ENCODE measurements at regions not wholly inside any gene's neighbourhood (a gene's known extent, or its start where the extent isn't known, plus 50 kb on each side); places are given as distances from the start of the nearest gene placed in this dataset.

DNA sequence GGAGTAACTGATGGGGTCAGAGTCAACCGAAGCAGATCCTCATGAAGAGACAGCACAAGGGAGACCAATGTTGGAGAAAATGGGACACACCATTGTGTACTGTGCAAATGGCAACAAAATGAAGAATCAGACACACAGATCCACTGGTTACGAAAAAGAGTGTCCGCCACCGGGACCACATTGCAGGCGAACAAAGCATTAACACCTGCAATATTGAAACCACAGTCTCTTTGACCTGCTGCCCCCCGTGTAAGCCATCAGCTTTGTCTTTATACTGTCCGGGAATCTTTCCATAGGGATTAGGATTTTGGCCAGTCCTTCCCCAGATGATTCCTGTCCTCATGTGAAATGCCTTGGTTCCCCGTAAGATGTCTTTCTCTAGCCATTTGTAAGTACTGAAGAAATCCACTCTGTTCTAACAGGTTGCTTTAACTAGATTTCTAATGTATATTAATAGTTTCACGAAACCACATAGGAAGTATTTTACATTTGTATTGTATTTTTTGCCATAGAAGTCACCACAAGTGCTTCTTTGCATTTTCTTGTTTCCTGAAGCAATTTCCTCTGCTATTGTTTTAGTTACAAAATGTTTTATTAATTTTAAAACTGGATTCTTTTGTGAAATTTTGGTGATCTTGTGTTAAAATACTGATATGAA is 140.8 kb upstream of the NFE2L3 start:
- no peak for DNase-seq

DNA sequence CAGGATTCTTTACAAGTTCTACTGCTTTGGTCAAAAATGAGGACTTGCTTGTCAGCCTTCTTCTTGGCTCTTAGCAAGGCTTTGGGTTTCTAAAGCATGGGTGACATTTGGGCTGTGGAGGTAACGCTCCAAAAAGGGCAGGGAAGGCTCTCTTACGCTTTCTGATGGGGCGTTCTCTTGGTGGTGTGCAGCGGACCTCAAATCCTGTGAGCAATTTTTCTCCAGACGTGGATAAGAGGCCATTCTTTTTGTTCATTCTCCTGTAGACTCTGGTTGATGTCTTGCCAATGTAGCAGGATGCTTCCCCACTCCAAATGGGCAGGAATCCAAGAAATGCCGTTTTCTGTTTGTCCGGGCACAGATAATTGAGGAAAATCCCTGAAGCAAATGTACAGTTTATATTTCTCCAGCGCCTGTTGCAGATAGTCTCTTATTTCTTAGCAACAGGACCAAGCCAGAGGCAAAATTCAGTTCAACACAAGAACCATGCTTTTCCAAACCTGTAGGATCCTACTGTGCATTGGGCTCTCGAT is 138.4 kb upstream of the NFE2L3 start:
- DNase-seq = peak; percentile 70 to 88

DNA sequence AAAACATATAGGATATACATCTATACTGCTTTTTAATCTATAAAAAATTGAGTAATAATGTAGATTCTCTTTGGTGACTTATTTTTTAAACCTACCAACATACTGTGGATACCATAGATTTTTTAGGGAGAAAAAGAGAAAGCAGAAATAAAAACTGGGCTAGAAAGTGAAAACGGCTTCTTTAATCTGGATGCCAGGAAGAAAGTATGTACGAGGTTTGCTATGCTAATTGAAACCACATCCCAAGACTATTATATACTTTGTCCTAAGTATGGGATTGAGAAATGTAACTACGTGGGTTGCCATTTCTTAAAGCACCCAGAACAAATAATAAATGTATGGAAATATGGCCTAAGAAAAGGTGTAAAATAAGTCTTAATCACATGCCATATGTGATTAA is 129.0 kb upstream of the NFE2L3 start:
- DNase-seq = no peak

DNA sequence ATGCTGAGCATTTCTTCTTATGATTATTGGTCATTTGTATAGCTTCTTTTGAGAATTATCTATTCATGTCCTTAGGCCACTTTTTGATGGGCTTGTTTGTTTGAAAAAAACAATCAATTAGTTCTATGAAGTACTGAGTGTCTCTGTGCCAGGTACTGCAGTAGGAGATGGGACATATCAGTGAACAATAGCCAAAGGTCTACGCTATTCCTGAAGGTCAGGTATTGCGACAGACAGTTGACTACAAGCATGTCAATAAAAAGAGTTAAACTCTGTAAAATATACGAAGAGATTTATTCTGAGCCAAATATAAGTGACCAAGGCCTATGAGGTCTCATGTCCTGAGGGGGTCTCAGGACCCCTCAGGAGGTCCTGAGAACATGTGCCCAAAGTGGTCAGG is 122.1 kb upstream of the NFE2L3 start:
- DNase-seq = no peak

DNA sequence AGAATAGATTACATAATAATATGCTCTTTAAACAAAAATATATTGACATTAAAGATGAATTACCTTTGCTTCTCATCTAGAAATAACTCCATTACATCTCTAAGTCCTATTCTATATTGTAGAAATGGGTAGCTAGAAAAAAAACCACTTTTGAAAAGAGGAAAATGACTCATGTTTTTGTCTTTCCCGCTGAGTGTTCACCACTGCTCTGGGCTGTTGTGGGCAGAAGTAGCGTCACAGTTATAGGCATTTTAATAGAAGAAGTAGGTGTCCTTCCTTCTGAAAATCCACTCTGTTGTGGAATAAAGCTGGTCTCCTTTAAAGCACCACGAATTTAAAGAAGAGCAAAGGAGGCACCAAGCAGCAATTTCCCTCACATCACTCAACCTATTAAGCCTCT is 117.6 kb upstream of the NFE2L3 start:
- no peak for DNase-seq

DNA sequence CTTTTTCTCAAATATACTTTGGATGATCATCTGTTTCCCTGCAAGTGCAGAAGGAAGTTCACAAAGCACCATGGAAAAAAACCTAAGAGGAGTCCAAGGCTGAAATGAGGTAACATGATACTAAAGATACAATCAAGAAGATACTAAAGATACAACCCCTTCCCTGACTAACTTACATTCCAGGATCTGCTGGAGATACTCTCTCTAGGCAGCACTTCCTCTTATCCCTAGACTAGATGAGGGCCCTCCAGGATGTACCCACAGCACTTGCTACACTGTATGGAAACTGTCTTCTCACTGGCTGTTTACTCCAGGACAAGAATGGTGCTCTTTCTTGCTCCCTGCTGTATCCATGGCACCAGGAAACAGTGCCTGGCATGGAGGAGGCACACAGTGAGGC is 116.4 kb upstream of the NFE2L3 start:
- no peak for DNase-seq

DNA sequence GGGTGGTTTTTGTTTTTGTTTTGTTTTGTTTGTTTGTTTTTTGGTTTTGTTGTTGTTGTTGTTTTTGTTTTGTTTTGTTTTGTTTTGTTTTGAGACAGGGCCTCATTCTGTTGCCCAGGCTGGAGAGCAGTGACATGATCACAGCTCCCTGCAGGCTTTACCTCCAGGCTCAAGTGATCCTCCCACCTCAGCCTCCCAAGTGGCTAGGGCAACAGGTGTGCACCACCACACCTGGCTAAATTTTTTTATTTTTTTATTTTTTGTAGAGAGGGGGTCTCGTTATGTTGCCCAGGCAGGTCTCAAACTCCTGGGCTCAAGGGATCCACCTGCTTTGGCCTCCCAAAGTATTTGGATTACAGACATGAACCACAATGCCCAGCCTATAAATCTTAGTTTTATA is 115.9 kb upstream of the NFE2L3 start:
- DNase-seq = no peak

DNA sequence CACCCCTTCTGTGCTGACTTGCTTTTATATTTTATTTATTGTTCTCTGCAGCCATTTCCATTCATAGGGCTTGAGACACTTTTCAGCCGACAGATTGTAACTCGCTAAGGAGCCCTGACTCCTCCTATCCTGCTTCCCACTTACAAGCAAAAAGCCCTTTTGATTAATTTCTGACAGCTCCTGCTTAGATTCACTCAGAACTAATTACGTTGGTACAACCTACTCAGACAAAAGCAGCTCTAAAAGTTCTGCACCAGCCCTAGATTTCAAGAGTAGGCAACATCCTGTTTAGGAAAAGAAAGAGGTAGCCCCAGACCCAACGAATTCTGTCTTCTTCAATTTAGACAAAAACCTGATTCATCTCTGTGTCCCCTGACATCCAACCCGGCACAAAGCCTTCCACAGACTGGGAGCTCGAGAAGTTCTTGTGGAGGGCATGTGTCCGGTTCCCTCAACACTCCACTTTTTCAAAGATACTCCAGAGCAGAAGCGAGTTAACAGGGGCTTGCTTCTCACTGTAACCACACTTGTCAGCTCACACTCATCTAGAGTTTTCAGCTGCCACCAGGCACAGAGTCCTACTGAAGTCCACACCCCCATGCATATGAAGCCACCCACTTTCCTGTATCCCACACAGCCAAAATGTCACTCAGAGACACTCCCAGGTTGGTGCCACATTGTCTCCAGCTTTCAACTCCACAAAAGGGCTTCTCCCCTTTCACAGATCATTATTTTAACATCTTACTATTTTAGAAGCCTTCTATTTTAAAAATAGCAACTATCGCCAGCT is 113.6 kb upstream of the NFE2L3 start:
- no peak for DNase-seq

DNA sequence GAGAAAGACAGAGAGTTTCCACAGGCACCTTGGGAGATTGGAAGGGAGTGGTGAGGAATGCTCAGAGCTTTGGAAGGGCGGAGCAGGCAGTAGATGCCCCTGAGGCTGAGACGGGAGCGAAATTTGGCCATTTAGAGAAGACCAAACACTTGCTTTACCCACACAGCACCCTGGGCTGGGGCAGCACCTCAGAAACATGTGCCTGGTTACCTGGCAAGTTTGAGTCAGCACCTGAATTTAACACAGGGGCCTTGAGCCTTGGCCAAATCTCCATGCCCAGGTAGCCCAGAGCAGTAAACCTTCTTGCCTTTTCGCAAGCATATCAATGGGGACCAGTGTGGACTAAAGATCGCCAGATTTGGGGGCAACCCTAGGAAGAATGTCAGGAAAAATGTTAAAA is 111.9 kb upstream of the NFE2L3 start:
- DNase-seq = no peak

DNA sequence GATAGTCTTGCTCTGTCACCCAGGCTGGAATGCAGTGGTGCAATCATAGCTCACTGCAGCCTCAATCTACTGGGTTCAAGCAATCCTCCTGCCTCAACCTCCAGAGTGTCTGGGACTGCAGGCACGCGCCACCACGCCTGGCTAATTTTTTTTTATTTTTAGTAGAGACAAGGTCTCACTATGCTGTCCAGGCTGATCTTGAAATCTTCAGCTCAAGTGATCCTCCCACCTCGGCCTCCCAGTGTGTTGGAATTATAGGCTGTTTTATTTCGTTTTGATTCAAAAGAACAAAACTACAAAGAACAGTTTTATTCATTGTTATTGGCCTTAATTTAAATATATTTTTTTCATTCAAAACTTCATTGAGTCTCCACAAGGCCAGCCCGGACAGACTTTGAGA is 109.8 kb upstream of the NFE2L3 start:
- DNase-seq = no peak

DNA sequence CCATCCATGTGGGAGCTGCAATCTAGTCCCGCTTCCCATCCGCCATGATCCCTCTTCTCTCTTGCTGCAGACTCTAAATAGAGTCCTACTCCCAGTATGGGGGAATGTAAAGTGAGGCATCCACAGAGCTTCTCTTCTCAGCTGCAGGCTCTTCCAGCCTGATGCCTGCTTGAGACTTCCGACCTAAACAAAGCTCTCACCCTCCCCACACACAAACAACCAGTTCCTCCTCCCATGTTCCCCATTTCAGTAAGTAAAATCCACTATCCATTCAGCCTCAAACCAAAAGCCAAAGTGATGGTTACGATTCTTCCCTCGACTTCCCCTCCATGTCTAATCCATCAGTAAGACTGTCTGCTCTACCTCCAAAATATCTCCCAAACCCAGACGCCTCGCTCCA is 108.2 kb upstream of the NFE2L3 start:
- no peak for DNase-seq

DNA sequence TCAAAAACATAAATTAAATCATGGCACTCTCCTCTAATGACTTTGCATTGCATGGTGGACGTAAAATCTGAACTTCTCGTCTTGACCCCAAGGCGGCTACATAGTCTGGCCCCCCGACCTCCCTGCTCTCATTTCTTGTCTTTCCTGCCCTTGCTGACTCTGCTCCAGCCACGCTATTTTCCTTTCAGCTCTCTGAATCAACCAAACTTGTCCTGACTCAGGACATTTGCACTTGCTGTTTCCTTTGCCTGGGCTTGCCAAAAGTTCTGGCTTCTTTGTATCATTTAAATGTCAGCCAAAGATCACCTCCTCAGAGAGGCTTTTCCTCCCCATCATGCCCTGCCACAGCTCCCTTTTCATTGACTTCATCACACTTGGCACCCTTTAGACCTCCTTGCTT is 107.7 kb upstream of the NFE2L3 start:
- DNase-seq = no peak

DNA sequence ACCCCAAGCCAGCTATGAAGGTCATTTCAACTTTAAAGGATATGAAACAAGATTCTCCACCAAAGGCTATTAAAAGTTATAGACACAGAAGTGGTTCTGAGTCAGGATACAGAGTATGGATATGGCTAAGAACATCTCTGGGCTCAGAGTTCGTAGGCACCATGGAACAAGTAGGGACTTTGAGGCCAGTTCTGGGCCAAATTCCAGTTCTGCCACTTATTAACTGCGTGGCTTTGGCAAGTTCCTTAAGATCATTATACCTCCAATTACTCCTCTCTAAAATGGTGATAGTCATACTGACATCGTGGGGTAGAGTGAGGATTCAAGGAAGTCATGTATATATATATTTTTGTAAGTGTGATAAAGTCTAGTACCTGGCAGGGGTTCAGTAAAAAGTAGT is 105.8 kb upstream of the NFE2L3 start:
- no peak for DNase-seq

DNA sequence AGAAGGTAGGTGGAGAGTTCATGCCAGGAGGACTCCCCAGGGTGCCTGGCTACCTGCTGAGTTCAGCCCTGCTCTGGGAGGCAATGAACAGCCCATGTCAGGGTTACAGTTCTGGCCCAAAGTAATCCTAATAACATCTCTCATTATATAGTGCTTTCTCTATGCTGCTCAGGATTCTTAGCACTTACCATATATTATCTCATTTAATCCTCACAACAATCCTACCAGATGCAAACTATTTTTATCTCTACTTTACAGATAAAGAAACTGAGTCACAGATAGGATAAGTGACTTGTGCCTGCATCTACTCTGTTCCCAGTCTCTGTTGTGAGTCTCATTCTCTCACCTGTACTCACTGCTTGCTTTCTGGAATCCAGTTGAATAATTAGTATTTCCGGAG is 105.1 kb upstream of the NFE2L3 start:
- no peak for DNase-seq

DNA sequence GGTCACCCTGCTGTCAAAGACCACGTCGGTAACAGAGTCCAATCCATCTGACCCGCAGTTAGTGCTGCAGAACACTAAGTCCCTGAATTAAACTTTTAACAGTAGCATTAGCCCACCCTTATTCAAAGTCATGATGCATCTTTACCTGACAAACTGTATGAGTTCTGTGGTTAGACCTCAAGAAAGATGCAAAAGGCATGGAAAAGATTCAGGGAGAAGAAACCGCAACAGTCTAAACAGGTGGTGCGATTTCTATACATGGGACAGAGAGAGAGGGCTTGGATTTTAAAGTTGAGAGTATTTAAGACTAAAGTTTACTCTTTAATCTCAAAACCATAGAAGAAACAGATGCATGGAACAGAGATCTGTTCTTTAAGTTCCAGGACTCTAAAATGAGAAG is 103.3 kb upstream of the NFE2L3 start:
- DNase-seq = no peak

DNA sequence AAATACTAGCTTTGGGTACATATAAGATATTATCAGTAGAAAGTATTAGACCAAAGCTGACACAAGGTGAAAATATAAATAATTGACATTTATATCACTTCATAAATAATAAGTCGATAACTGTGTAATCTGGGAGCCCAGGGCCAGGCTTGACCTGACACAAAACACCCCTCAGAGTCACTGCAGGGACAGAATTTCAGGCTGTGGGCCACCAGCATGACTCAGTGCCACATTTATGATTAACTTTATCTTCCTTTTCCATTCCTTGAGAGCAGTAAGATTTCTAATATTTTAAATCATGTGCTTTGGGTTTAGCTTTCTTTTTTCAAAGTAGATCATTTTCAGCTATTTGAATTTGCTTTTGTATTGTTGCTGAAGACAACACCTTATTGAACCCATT is 102.9 kb upstream of the NFE2L3 start:
- DNase-seq = no peak

DNA sequence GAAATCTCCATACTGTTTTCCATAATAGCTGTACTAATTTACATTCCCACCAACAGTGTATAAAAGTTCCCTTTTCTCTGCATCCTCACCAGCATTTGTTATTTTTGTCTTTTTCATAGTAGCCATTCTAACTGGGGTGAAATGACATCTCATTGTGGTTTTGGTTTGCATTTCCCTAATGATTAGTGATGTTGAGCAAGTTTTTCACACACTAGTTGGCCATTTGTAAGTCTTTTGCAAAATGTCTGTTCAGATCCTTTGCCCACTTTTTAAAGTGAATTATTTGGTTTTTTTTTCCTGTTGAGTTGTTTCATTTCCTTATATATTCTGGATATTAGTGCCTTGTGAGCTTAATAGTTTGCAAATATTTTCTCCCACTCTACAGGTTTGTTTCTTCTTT is 101.0 kb upstream of the NFE2L3 start:
- DNase-seq = no peak

DNA sequence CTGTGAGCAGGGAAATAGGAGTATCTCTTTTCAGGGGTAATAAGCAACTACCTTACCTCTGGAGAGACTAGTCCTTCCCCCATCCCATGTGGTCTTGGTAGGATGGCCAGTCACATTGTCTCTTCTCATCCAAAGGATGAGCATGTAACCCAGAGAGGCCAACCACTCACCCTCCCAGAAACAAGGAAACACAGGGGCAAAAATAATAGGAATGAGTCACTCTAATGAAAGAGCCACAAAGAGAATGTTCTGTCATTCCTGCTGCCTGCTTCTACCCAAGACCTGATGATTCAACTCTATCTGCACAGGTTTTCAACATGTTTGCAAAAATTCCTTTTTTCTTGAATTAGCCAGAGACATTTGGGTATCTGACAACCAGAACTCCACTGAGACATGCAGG is 99.3 kb upstream of the NFE2L3 start:
- no peak for DNase-seq

DNA sequence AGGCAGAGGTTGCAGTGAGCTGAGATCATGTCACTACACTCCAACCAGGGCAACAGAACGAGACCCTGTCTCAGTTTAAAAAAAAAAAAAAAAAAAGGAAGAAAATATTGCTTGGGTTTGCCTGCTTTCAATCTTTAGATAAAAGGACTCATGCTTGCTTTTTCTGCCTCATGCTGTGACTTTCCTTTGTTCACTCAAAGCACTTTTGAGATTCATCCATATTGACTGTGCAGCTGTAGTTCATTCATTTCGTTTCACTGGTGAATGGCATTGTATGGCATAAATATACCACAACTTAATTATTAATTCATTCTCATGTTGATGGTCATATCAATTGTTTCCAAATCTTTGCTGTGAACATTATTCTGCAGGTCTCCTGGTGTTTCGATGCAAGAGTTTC is 97.6 kb upstream of the NFE2L3 start:
- no peak for DNase-seq

DNA sequence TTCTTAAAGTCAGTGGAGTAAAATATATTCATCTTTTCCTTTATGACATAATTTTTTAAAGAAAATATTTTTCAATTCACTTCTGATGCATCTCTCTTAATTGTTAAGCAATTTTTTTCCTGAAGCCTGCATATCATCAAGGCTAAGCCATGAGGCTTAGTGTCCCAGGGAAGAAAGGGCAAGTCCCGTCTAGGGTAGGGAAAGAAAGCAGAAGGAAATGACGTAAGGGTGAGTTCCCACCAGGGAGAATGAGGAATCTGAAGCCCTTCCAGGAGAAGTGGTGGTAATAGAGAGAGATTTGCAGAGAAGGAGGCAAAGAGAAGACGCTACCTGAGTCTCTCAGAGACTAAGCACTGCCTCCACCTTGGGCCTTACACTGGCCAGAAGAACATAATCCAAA is 96.8 kb upstream of the NFE2L3 start:
- no peak for DNase-seq

DNA sequence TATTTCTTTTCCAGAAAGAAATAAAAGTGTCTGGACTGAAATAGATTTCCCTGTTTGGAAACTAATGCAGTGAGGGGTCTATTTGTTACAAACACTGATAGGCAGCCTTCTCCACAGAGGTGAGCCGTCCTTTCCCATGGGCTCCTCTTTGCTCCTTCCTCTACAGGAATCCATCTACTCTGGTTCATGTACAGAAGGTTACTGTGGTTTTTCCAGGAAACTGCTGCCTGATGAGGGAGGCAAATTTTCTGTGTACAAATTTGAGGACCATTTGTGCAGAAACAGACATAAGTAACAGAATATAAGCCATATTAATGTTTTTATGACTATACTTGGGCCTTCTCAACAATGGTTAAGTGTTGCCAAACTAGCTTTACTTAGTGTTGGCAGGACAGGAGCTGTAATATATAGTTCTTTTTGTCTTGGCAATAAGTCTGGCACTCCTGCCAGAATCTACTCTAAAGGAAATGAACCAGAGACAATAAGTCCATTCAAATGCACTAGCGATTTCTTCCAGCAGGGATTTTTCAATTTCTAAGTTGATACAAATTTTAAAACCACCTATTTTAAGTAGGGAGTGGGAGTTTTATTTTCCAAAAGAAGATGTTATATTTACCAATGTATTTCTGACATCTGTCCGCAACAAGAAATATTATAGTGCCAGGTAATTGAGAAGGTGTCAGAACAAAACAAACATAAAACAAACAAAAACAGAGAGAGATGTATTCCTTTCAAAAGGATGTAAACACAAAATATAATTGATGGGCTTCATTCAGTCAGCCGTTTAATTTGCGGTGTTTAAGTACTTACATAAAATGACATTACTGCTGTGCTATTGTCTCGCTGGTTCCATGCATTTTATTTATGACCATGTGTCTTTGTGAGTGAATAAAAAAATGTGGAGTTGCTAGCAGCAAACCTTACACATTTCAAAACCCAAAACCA is 91.0 kb upstream of the NFE2L3 start:
- DNase-seq = peak; percentile 84 to 97

DNA sequence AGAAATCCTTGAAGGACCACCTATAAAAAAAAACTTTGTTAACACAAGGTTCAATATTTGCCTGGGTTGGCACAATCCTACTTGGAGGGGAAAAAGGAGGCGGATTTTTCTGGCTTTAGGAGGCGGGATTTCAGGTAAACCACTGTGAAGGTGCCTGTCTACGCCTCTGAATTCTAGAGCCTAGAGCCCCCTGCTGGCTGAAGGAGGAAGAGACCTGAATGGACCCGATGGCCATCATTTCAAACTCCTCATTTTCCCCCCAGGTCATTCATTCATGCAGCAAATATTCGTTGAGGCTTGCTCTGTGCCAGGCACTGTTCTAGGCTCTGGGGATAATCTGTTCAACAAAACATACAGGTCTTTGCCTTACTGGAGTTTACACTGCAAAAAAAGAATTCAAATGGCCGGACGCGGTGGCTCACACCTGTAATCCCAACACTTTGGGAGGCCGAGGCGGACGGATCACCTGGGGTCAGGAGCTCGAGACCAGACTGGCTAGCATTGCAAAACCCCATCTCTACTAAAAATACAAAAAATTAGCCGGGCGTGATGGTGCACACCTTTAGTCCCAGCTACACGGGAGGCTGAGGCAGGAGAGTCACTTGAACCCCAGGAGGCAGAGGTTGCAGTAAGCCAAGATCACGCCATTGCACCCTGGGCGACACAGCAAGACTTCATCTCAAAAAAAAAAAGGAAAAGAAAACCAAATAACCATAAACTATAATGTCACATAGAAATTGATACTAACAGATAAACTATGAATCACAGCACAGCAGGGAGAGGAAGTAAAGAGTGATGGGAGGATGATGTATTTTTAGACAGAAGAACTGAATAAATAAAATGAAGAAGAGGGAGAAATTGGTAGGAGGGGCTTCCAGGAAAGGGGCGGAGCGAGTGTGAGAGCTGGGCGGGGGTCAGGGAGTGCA is 90.1 kb upstream of the NFE2L3 start:
- peak; percentile 93 to 96 for DNase-seq

All from NCI-H2081 (cell line).